ENCODE measurements at regions not wholly inside any gene's neighbourhood (a gene's known extent, or its start where the extent isn't known, plus 50 kb on each side); places are given as distances from the start of the nearest gene placed in this dataset.

- TF ChIP-seq, protein P1, sequence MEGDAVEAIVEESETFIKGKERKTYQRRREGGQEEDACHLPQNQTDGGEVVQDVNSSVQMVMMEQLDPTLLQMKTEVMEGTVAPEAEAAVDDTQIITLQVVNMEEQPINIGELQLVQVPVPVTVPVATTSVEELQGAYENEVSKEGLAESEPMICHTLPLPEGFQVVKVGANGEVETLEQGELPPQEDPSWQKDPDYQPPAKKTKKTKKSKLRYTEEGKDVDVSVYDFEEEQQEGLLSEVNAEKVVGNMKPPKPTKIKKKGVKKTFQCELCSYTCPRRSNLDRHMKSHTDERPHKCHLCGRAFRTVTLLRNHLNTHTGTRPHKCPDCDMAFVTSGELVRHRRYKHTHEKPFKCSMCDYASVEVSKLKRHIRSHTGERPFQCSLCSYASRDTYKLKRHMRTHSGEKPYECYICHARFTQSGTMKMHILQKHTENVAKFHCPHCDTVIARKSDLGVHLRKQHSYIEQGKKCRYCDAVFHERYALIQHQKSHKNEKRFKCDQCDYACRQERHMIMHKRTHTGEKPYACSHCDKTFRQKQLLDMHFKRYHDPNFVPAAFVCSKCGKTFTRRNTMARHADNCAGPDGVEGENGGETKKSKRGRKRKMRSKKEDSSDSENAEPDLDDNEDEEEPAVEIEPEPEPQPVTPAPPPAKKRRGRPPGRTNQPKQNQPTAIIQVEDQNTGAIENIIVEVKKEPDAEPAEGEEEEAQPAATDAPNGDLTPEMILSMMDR (IDR thresholded peaks at IDR 0.05; ENCODE audit: insufficient read depth, low read length) = no peak
- no peak for TF ChIP-seq POLR2AphosphoS5 (IDR thresholded peaks at IDR 0.05; ENCODE audit: low read depth)
- no peak for TF ChIP-seq REST (IDR thresholded peaks at IDR 0.05; ENCODE audit: insufficient replicate concordance, low read depth)
These were observed 355.6 kb upstream of the KAZN start for GRCh38 chr1:14242870-14243269.
